Mesendoderm (in vitro differentiated cells): ENCODE measurements at regions not wholly inside any gene's neighbourhood (a gene's known extent, or its start where the extent isn't known, plus 50 kb on each side); places are given as distances from the start of the nearest gene placed in this dataset.

Experiments
- DNase-seq: peaks from one replicate; pipeline ENCODE4 v3.0.0; 2013
- H2AK5ac ChIP-seq: 2 replicates; pipeline ENCODE4 v1.6.1; 2013; ENCODE audit warnings: low read length, inconsistent platforms
- H2BK120ac ChIP-seq: 2 replicates; pipeline ENCODE4 v1.6.1; 2013; ENCODE audit warnings: low read depth, mild to moderate bottlenecking, low read length, moderate library complexity, mixed read lengths
- H2BK15ac ChIP-seq: replicated peaks from 2 replicates; pipeline ENCODE4 v1.6.1; 2013; ENCODE audit warnings: low read depth, mild to moderate bottlenecking, moderate library complexity
- H2BK5ac ChIP-seq: 2 replicates; pipeline ENCODE4 v1.6.1; 2013; ENCODE audit warnings: low read length, inconsistent platforms
- H3K18ac ChIP-seq: 2 replicates; pipeline ENCODE4 v1.6.1; 2013; ENCODE audit warnings: mild to moderate bottlenecking, low read length, mixed read lengths
- H3K23ac ChIP-seq: one replicate; pipeline ENCODE4 v1.6.1; 2013; ENCODE audit warnings: low read length
- H3K27ac ChIP-seq: 2 replicates; pipeline ENCODE4 v1.5.1; 2013; ENCODE audit warnings: low read depth, mild to moderate bottlenecking, inconsistent platforms, low read length, moderate library complexity
- H3K27me3 ChIP-seq: 2 replicates; pipeline ENCODE4 v1.6.1; 2013; ENCODE audit warnings: low read length, control low read depth, mild to moderate bottlenecking, inconsistent platforms; ENCODE audit not compliant: insufficient read depth, poor library complexity
- H3K36me3 ChIP-seq: 2 replicates; pipeline ENCODE4 v1.6.1; 2013; ENCODE audit warnings: low read length, inconsistent platforms; ENCODE audit not compliant: control insufficient read depth, insufficient read depth
- H3K4ac ChIP-seq: one replicate; pipeline ENCODE4 v1.6.1; 2013; ENCODE audit warnings: low read depth, mild to moderate bottlenecking, low read length, moderate library complexity
- H3K4me1 ChIP-seq: 2 replicates; pipeline ENCODE4 v1.6.1; 2013; ENCODE audit warnings: low read depth, low read length, inconsistent platforms; ENCODE audit not compliant: control insufficient read depth
- H3K4me2 ChIP-seq: 2 replicates; pipeline ENCODE4 v1.6.1; 2013; ENCODE audit warnings: low read length
- H3K4me3 ChIP-seq: 2 replicates; pipeline ENCODE4 v1.5.1; 2013; ENCODE audit warnings: mild to moderate bottlenecking, low read length
- H3K56ac ChIP-seq: one replicate; pipeline ENCODE4 v1.6.1; 2013; ENCODE audit warnings: low read length
- H3K79me1 ChIP-seq: 2 replicates; pipeline ENCODE4 v1.6.1; 2013; ENCODE audit warnings: low read length, inconsistent platforms
- H3K79me2 ChIP-seq: 2 replicates; pipeline ENCODE4 v1.6.1; 2013; ENCODE audit warnings: mild to moderate bottlenecking, low read length; ENCODE audit not compliant: control insufficient read depth, insufficient read depth
- H3K9ac ChIP-seq: 2 replicates; pipeline ENCODE4 v1.6.1; 2013; ENCODE audit warnings: low read length, inconsistent platforms
- H4K5ac ChIP-seq: one replicate; pipeline ENCODE4 v1.6.1; 2013; ENCODE audit warnings: low read length
- H4K8ac ChIP-seq: one replicate; pipeline ENCODE4 v1.6.1; 2013; ENCODE audit warnings: low read depth, mild to moderate bottlenecking, control low read depth, low read length, moderate library complexity
- WGBS: extraction: QIAGEN DNeasy Blood & Tissue Kit; methylation state at CpG from one replicate; pipeline ENCODE4 v1.1.7; 2013; ENCODE audit warnings: low lambda C conversion rate, missing lambda C conversion rate; ENCODE audit not compliant: insufficient coverage; ENCODE audit errors: extremely low coverage; 5-methylcytosine and 5-hydroxymethylcytosine counted together

DNA sequence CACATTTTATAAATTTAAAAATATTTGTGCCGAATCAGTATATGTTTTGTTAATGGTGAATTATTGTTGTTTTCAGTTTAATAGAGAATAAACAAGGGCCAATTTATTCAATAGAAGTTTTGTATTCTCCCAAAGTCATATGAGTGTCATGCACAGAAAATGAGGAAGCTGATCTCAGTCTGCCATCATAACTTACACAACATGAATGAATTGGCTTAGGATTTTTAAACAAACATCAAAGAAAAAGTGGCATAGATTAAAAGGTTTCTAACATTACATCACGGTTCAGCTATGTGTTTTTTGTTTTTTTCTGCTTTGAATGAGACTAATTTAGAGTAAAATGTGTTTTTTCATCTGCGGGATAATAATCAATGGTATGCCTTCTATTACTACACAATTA lies 123.4 kb upstream of the CTNNA2 start:
- Histone ChIP-seq H3K4ac (no peak overlapping the region), H3K79me1 (no peaks in the 10 kb centered on the region), H3K36me3 (no peaks in the 10 kb centered on the region), H3K4me2 (no peak overlapping the region), H3K4me1 (peaks cover 3% of the 10 kb centered on the region), H3K56ac (no peak overlapping the region), H2AK5ac (no peak overlapping the region), H3K18ac (no peak overlapping the region), H2BK5ac (no peak overlapping the region), H3K27me3 (no peaks in the 10 kb centered on the region), H3K79me2 (no peaks in the 10 kb centered on the region), H3K27ac (no peak overlapping the region), H2BK15ac (no peak overlapping the region), H2BK120ac (no peak overlapping the region), H4K5ac (no peak overlapping the region), H4K8ac (no peak overlapping the region), H3K4me3 (no peak overlapping the region), H3K23ac (no peak overlapping the region), H3K9ac (no peak overlapping the region)
- WGBS, result 91% methylated on average over 1 of the region's 3 CpGs
- DNase-seq, result no peak

DNA sequence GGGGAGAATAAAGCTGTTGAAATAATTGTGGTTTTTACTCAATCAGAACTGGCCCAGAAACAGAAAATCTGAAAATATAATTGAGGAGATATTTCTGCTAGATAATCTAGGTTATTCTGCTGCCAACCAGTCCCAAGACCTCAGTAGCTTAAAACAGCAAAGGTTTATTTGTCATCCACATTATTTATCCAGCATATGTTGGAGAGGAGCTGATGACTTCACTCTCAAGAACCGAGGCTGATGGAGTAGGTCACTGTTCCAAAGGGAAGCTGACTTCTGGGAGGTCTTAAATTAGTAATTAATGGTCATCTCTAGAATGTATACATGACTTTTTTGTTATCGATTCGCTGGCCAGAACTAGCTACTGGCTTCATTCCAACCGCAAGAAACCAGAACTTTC lies 124.8 kb upstream of the CTNNA2 start:
- Histone ChIP-seq H3K23ac (no peak overlapping the region), H4K8ac (no peak overlapping the region), H2BK120ac (no peak overlapping the region), H4K5ac (no peak overlapping the region), H3K27me3 (no peaks in the 10 kb centered on the region), H3K4ac (no peak overlapping the region), H3K4me1 (peaks cover under 1% of the 10 kb centered on the region), H3K9ac (no peak overlapping the region), H3K79me1 (no peaks in the 10 kb centered on the region), H3K56ac (no peak overlapping the region), H3K4me2 (no peak overlapping the region), H3K4me3 (no peak overlapping the region), H3K18ac (no peak overlapping the region), H2BK15ac (peak overlapping the region; percentile 36), H3K27ac (no peak overlapping the region), H2BK5ac (no peak overlapping the region), H2AK5ac (no peak overlapping the region), H3K79me2 (no peaks in the 10 kb centered on the region), H3K36me3 (no peaks in the 10 kb centered on the region)
- WGBS, result no CpG with 5 or more reads among the region's 4 CpGs
- no peak for DNase-seq

GRCh38 chr2:79387431-79387830 lies 125.4 kb upstream of the CTNNA2 start:
- no peak overlapping the region for H3K27ac ChIP-seq
- H3K18ac ChIP-seq, result peak overlapping the region; percentile 51
- H3K79me2 ChIP-seq, result no peaks in the 10 kb centered on the region
- no peak overlapping the region for H2BK5ac ChIP-seq
- no peak overlapping the region for H3K23ac ChIP-seq
- H3K27me3 ChIP-seq, result no peaks in the 10 kb centered on the region
- H3K4me3 ChIP-seq, result no peak overlapping the region
- H3K36me3 ChIP-seq, result no peaks in the 10 kb centered on the region
- H3K9ac ChIP-seq, result no peak overlapping the region
- no peak overlapping the region for H3K4ac ChIP-seq
- no peak overlapping the region for H4K8ac ChIP-seq
- WGBS, result no CpG with 5 or more reads among the region's 4 CpGs
- no peaks in the 10 kb centered on the region for H3K4me1 ChIP-seq
- no peaks in the 10 kb centered on the region for H3K79me1 ChIP-seq
- H3K56ac ChIP-seq, result no peak overlapping the region
- no peak overlapping the region for H2BK15ac ChIP-seq
- H4K5ac ChIP-seq, result no peak overlapping the region
- H2BK120ac ChIP-seq, result no peak overlapping the region
- no peak for DNase-seq
- H2AK5ac ChIP-seq, result no peak overlapping the region
- no peak overlapping the region for H3K4me2 ChIP-seq

GRCh38 chr2:79383681-79384080 lies 129.2 kb upstream of the CTNNA2 start:
- H3K79me2 ChIP-seq, result no peaks in the 10 kb centered on the region
- no peak overlapping the region for H2BK120ac ChIP-seq
- H3K56ac ChIP-seq, result no peak overlapping the region
- no peak overlapping the region for H3K23ac ChIP-seq
- H4K8ac ChIP-seq, result no peak overlapping the region
- no peaks in the 10 kb centered on the region for H3K4me1 ChIP-seq
- no peaks in the 10 kb centered on the region for H3K27me3 ChIP-seq
- no peak overlapping the region for H3K4me3 ChIP-seq
- no peak overlapping the region for H2AK5ac ChIP-seq
- DNase-seq, result no peak
- no peak overlapping the region for H3K4me2 ChIP-seq
- no peak overlapping the region for H3K27ac ChIP-seq
- no peaks in the 10 kb centered on the region for H3K36me3 ChIP-seq
- no peak overlapping the region for H4K5ac ChIP-seq
- H3K4ac ChIP-seq, result no peak overlapping the region
- no peaks in the 10 kb centered on the region for H3K79me1 ChIP-seq
- no peak overlapping the region for H2BK15ac ChIP-seq
- WGBS, result no CpG with 5 or more reads among the region's 1 CpG
- H2BK5ac ChIP-seq, result no peak overlapping the region
- H3K9ac ChIP-seq, result no peak overlapping the region
- no peak overlapping the region for H3K18ac ChIP-seq

GRCh38 chr2:79375817-79376216 lies 137.0 kb upstream of the CTNNA2 start:
- Histone ChIP-seq H3K4me2 (no peak overlapping the region), H3K79me1 (no peaks in the 10 kb centered on the region), H2BK5ac (no peak overlapping the region), H3K9ac (no peak overlapping the region), H3K27ac (no peak overlapping the region), H4K8ac (no peak overlapping the region), H4K5ac (no peak overlapping the region), H3K36me3 (no peaks in the 10 kb centered on the region), H2BK15ac (no peak overlapping the region), H3K4me3 (no peak overlapping the region), H3K4ac (no peak overlapping the region), H2BK120ac (no peak overlapping the region), H3K4me1 (no peaks in the 10 kb centered on the region), H3K18ac (no peak overlapping the region), H3K79me2 (no peaks in the 10 kb centered on the region), H2AK5ac (no peak overlapping the region), H3K56ac (no peak overlapping the region), H3K23ac (no peak overlapping the region), H3K27me3 (no peaks in the 10 kb centered on the region)
- no CpG with 5 or more reads among the region's 4 CpGs for WGBS
- DNase-seq, result no peak

GRCh38 chr2:79373358-79374130 lies 139.3 kb upstream of the CTNNA2 start:
- Histone ChIP-seq H3K27ac (no peak overlapping the region), H3K4me3 (no peak overlapping the region), H3K27me3 (no peaks in the 10 kb centered on the region), H3K9ac (no peak overlapping the region), H2BK120ac (no peak overlapping the region), H3K4me2 (no peak overlapping the region), H3K79me2 (no peaks in the 10 kb centered on the region), H4K5ac (no peak overlapping the region), H3K79me1 (no peaks in the 10 kb centered on the region), H3K56ac (no peak overlapping the region), H3K4me1 (no peaks in the 10 kb centered on the region), H2AK5ac (no peak overlapping the region), H2BK5ac (no peak overlapping the region), H4K8ac (no peak overlapping the region), H3K36me3 (no peaks in the 10 kb centered on the region), H3K4ac (no peak overlapping the region), H3K18ac (no peak overlapping the region), H2BK15ac (no peak overlapping the region), H3K23ac (no peak overlapping the region)
- WGBS, result no CpG with 5 or more reads among the region's 4 CpGs
- DNase-seq, result no peak
